Breast epithelium (tissue), 4 donors: ENCODE measurements at regions not wholly inside any gene's neighbourhood (a gene's known extent, or its start where the extent isn't known, plus 50 kb on each side); places are given as distances from the start of the nearest gene placed in this dataset.
A peak's percentile ranks its signal among the peaks of the same experiment; 100 is the strongest.

ENCODE experiments used
- DNase-seq, 2 donors: peaks; one replicate each; pipeline ENCODE4 v3.0.0-alpha.2; 2019; ENCODE audit warnings: low spot score in 2 of 2
- H3K27ac ChIP-seq, 2 donors: fragments of 200-600 bp; sonication (generic) in 1 of 2; one replicate each; pipeline ENCODE4 v1.5.1; 2016 to 2019; ENCODE audit warnings: mild to moderate bottlenecking in 1 of 2
- H3K27me3 ChIP-seq, 2 donors: fragments of 200-600 bp; sonication (generic) in 1 of 2; one replicate each; pipeline versions ENCODE4 v1.5.1 to v1.6.0; 2017 to 2019; ENCODE audit warnings: control low read depth in 1 of 2, mild to moderate bottlenecking in 1 of 2
- H3K36me3 ChIP-seq: fragments of 200-600 bp; one replicate; pipeline ENCODE4 v1.5.1; 2019
- H3K4me1 ChIP-seq, 2 donors: fragments of 200-600 bp; sonication (generic); one replicate each; pipeline ENCODE4 v1.5.1; 2016 to 2019; ENCODE audit warnings: control low read depth in 1 of 2
- H3K4me3 ChIP-seq, 3 donors: fragments of 200-600 bp; sonication (generic); 1 replicate in 2 of 3; 2 replicates in 1 of 3; pipeline ENCODE4 v1.5.1; 2016 to 2019; ENCODE audit warnings: mild to moderate bottlenecking in 3 of 3, moderate library complexity in 2 of 3
- H3K9me3 ChIP-seq, 2 donors: fragments of 200-600 bp; sonication (generic) in 1 of 2; one replicate each; pipeline ENCODE4 v1.5.1; 2016 to 2019; ENCODE audit warnings: control low read depth in 1 of 2
- CTCF ChIP-seq, 3 donors: fragments of 450-650 bp; IDR thresholded peaks; one replicate each; pipeline ENCODE4 v1.5.1; 2016 to 2017; ENCODE audit warnings: antibody characterized with exemption in 3 of 3, mild to moderate bottlenecking in 3 of 3, moderate library complexity in 3 of 3
- POLR2A ChIP-seq: fragments of 450-650 bp; IDR thresholded peaks from one replicate; pipeline ENCODE4 v1.6.1; 2016; ENCODE audit warnings: antibody characterized with exemption, mild to moderate bottlenecking, moderate library complexity
- POLR2AphosphoS5 ChIP-seq, 3 donors: sonication (generic); formaldehyde crosslinking; IDR thresholded peaks; one replicate each; pipeline ENCODE4 v1.6.1; 2017; ENCODE audit warnings: antibody characterized with exemption in 3 of 3
- intact Hi-C: fragments of 100-400 bp; cut with DNase I; formaldehyde crosslinking; loops from one replicate; pipeline ENCODE4 v1.15.1; 2023; ENCODE audit warnings: low total_unique reads

DNA sequence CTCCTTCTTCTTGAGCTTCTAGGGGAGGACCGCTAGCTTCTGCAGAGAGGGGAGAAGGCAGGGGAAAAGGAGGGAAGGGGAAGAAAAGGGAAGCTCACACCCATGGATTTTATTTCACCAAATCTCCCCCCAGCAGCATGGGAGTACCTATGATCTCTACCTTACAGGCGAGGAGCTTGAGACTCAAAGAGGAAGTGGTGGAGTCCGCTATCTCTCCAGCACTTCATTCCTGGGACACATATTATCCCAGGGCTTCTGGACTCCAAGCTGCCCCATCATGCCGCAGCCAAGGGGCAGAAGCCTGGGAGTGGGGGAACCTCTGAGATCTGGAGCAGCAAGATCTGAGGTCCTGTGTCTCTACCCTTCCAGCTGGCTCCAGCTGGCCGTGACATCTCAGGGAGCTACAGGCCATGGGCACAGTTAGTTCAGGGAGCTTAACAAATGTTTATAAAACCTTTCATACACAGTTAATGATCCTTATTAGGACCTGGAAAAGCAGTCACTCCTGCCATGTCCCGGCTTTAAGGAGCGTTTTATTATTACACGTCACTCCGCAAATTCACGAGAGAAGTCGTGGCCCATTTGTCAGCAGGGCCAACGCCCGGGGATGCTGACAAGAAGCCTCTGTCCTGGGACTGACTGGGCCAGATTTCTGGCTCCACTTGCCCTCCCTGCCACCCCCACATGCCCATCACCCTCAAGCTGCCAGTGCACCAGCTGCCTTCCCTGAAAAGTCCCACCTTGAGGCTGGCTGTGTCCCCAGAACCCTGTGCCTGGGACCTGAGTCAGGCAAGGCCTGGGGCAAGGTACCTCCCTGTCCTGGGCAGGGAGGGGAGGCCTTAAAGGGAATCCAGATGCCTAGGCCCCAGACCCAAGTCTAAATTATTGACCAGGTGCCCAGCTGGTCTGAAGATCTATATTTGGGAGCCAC is 132.1 kb upstream of the ZMIZ1 start:
- TF ChIP-seq POLR2A (no peak), POLR2AphosphoS5 (IDR thresholded peaks at IDR 0.05) (no peak), CTCF (IDR thresholded peaks at IDR 0.05) (no peak)
- no peak overlapping the region for H3K27ac ChIP-seq
- H3K4me1 ChIP-seq: no peaks in the 10 kb centered on the region
- H3K4me3 ChIP-seq: no peak overlapping the region
- H3K36me3 ChIP-seq: no peaks in the 10 kb centered on the region
- no peaks in the 10 kb centered on the region for H3K27me3 ChIP-seq
- no peak for DNase-seq
- intact Hi-C loops: no loop called here
- H3K9me3 ChIP-seq: no peaks in the 10 kb centered on the region

- Histone ChIP-seq H3K9me3 (no peaks in the 10 kb centered on the region), H3K27me3 (no peaks in the 10 kb centered on the region), H3K4me1 (no peaks in the 10 kb centered on the region), H3K4me3 (no peak overlapping the region), H3K36me3 (no peaks in the 10 kb centered on the region), H3K27ac (no peak overlapping the region)
- DNase-seq: no peak
- TF ChIP-seq POLR2A: no peak
- TF ChIP-seq CTCF (IDR thresholded peaks at IDR 0.05): no peak
- TF ChIP-seq POLR2AphosphoS5 (IDR thresholded peaks at IDR 0.05): no peak
- intact Hi-C loops: no loop called here
Measured at GRCh38 chr10:78937393-78937792, 131.4 kb upstream of the ZMIZ1 start.

DNA sequence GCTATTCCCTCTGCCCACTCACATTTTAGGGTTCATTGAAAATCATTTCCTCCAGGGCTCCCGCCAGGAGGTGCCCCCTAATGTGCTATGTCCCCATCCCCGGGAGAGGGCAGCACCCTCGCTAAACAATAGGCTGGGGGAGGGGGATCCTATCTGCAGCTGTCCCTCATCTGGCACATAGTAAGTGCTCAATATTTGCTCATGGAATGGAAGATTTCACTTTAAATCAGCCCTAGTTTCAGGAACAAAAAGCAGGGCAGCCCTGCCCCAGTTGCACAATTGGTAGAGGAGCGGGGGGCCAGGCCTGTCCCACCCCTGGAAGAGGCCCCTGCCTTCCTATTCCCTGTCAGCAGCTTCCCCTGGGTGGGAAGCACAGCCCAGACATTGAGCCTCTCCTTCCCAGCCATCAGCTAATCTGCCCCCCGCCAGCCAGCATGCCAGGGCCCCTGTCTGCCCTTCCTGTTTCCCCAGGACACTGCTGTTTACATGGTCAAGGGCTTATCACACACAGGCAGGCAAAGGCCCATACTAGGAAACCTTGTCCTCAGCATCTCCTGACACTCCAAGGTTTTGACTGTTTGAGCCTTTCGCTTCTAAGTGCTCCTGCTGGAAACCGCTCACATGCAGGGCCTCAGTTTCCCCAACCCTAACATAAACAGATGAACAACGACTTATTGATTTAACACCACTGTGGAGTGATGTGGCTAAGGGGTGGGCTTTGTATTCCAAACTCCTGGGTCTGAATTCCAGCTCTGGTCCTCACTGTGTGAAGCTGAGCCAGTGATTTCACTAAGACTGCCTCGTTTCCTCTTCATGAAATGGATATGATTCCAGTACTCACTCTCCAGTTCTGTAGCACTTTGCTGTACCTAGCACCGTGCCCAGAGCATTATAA is 130.7 kb upstream of the ZMIZ1 start:
- no peaks in the 10 kb centered on the region for H3K9me3 ChIP-seq
- TF ChIP-seq POLR2AphosphoS5 (IDR thresholded peaks at IDR 0.05) (no peak), CTCF (IDR thresholded peaks at IDR 0.05) (no peak), POLR2A (no peak)
- no peaks in the 10 kb centered on the region for H3K4me1 ChIP-seq
- no peak for DNase-seq
- H3K36me3 ChIP-seq: no peaks in the 10 kb centered on the region
- intact Hi-C loops: no loop called here
- no peak overlapping the region for H3K27ac ChIP-seq
- no peaks in the 10 kb centered on the region for H3K27me3 ChIP-seq
- H3K4me3 ChIP-seq: no peak overlapping the region

GRCh38 chr10:78938695-78939672 is 129.8 kb upstream of the ZMIZ1 start:
- TF ChIP-seq POLR2AphosphoS5 (IDR thresholded peaks at IDR 0.05): no peak
- H3K27ac ChIP-seq: no peak overlapping the region
- H3K4me1 ChIP-seq: no peaks in the 10 kb centered on the region
- intact Hi-C loops: no loop called here
- no peak for DNase-seq
- H3K27me3 ChIP-seq: no peaks in the 10 kb centered on the region
- H3K9me3 ChIP-seq: no peaks in the 10 kb centered on the region
- no peak overlapping the region for H3K4me3 ChIP-seq
- no peaks in the 10 kb centered on the region for H3K36me3 ChIP-seq

GRCh38 chr10:78942091-78942501 is 126.7 kb upstream of the ZMIZ1 start:
- Histone ChIP-seq H3K4me3 (no peak overlapping the region), H3K27me3 (no peaks in the 10 kb centered on the region), H3K4me1 (peaks cover 0 to 12% of the 10 kb centered on the region in 2 donors), H3K27ac (peak overlapping the region in 1 of 2 donors; percentile 5), H3K9me3 (no peaks in the 10 kb centered on the region), H3K36me3 (no peaks in the 10 kb centered on the region)
- intact Hi-C loops: no loop called here
- no peak for TF ChIP-seq POLR2AphosphoS5 (IDR thresholded peaks at IDR 0.05)
- no peak for TF ChIP-seq POLR2A
- no peak for TF ChIP-seq CTCF (IDR thresholded peaks at IDR 0.05)
- no peak for DNase-seq
